Activated CD8-positive, alpha-beta memory T cell treated with anti-CD3 and anti-CD28 coated beads for 1 hour (primary cell): ENCODE measurements at regions not wholly inside any gene's neighbourhood (a gene's known extent, or its start where the extent isn't known, plus 50 kb on each side); places are given as distances from the start of the nearest gene placed in this dataset.
"Not testable (repeated sequence)": the region's sequence is repeated elsewhere in the genome, so short reads cannot be mapped to it uniquely, and the experiment has no call there.

Source experiments
- DNase-seq, 2 donors: peaks; one replicate each; pipeline ENCODE4 v3.0.0-alpha.2; 2020; ENCODE audit warnings: low read depth in 1 of 2; ENCODE audit errors: extremely low read depth in 1 of 2

DNA sequence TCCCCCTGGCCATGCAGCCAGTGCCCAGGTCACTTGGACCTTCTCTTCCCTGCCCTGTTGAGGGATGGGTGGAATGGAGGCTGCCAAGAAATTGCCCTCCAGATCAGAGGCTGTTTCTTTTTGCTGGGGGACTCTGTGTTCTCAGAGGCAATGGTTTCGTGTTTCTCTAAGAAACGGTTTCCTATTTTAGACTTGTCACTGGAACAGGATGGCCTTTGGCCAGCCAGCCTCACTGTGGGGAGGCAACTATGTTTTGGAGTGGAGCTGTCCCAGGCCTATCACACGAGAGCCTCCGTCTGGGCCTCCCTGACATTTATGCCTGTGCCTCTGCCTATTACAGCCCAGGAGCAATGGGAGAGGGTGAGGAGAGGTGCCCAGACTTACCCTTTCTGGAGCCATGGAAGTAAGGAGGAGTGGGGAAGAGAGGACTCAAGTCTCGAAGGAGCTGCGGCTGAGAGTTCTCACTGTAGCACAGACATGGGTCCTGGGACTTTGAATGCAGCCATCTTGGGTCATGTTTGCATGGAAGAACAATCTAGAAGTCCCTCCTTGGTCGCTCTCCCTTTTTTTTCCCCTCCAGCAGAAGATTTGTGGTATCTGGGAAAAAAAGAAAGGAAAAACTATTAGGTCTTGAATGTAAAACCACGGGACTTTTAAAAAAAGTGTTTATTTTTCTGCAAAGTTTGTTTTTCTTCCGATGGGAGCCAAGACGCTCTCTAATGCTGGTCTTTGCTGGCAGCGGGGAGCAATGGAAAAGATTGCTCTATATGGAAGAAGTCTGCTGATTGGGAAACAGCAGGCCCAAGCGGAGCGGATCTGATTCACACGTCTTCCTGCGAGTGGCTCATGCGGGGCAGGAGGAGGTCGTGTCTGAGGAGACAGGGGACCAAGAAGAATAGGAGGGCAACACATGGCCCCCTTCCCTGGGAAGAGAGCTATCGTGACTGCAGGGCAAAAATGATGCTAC is 219.2 kb downstream of the FOXD2 start:
- DNase-seq: no peak

DNA sequence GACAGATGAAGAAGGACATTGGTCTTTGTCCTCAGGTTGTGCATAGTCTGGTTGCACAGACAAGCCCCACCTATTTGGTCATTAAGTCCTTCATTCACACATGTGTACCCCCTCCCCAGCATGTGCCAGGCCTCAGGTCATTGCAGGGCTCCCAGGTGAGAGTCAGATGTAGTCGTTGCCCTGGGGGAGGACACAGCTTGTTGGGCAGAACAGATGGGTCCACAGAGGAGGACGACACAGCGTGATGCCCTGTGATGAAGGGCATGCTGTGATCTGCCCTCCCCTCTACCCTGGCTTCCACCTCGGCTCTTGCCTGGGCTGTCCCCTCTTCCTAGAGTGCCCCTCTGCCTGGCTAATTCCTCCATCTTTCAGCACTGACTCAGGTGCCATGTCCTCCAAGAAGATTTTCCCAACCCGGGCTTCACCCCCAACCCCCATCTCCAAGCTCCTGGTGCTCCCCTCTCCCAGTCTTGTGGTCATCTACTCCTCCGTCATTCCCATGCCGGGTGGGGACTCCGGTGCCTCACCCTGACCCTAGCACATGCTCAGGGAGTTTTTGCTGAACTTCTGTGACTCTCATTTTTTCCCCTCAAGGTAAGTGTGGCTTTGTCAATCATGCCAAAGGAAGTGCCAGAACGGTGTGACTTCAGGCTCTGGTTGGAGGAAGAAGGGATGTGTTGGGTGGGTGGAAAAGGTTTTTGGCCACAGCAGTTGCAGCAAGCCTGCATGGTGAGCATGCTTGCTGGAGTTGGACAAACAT is 220.5 kb downstream of the FOXD2 start:
- DNase-seq: no peak

DNA sequence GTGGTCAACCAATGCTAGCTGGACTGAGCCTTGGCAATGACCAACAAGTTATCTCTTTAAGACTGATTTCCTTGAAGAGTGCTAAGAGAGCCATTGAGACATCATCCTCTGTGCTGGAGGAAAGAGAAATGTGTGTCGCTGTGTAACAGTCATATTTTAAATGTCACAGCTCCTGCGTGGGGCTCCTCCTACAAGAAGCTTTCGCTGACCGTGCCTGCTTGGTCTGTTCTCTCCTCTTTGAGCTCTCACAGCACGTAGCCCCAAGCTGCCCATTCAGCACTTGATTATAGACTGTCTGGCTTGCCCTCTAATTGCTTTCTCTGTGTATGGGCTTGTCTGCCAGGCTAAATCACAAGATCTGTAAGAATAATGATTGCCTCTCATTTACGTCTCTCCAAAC is 221.3 kb downstream of the FOXD2 start:
- no peak for DNase-seq

DNA sequence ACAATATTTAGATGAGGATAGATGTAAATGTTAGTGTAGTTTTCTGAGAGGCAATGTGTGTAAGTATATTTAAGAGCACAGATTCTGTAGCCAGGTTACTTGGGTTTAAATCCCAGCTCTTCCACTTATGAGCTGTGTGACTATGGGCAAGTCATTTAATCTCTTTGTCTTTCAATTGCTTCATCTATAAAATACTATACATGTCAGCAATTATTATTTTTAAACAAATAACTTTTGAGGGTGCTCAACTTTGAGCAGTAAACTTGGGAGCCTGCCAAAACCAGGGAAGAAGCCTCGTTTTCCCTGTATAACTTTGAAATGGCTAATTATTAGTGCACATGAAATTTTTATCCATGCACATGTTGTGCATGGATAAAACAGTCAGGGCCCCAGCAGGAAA is 222.8 kb downstream of the FOXD2 start:
- DNase-seq: no peak

DNA sequence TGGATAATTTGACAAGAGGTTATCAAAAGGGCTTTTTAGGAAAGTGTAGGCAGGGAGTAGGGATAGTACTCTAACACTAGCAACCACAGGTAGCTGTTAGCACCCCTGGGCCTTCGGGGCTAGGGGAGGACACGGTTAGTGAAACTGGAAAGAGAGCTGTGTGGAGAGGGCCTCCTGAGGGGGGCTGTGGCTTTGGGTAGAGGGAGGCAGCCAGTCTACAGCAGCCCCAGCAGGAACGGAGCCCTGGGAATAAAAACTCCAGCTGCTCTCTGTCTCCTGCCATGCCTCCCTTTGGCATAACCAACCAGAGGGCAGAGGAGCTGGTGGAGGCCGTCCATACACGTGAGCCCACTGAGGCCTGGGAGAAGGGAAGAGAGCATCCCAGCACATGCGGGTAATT is 223.2 kb downstream of the FOXD2 start:
- no peak for DNase-seq

DNA sequence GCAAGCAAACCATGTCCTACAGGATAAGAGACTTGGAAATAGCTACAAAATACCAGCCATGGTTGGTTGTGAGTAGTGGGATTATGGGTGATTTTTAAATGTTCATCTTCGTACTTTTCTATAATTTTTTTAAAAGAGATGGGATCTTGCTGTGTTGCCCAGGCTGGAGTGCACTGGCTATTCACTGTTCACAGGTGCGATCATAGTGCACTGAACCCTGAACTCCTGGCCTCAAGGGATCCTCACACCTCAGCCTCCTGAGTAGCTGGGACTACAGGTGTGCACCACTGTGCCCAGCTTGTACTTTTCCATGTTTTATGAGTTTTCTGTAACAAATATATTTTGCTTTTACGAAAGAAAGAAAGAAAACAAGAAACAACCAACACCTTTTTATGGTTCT is 224.2 kb downstream of the FOXD2 start:
- DNase-seq: no peak

DNA sequence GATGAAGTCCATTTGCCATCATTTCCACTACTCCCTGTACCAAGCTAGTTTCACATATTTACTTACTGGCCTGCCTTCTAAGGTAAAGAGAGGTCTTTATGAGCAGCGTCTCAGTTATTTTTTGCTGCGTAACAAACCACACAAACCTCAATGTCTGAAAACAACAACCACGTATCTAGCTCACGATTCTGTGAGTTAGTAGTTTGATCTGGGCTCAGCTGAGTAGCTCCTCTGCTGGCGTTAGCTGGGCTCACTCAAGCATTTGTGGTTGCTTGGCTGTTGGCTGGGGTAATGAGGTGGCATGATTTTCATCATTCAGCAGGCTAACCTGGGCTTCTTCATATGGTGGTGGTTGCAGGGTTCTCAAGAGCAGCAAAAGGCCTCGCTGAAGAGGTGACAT is 225.4 kb downstream of the FOXD2 start:
- no peak for DNase-seq

DNA sequence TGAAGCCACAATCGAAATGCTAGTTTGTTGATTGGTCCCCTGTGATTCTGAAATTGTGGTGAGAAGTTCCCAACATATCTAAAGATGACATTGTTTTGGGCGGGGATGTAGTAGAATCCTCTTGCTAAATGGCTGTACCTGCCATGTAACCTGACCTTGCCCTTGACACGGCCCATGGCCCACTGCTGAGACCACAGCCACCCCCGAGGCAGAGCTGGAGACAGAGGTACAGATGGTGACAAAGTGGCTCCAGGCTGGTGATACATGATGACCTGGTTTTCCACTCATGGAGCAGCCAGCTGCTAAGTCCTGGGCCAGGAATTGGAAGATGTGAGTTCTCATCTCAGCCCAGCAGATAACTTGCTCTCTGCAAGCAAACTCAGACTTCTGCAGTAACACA is 226.5 kb downstream of the FOXD2 start:
- no peak for DNase-seq

DNA sequence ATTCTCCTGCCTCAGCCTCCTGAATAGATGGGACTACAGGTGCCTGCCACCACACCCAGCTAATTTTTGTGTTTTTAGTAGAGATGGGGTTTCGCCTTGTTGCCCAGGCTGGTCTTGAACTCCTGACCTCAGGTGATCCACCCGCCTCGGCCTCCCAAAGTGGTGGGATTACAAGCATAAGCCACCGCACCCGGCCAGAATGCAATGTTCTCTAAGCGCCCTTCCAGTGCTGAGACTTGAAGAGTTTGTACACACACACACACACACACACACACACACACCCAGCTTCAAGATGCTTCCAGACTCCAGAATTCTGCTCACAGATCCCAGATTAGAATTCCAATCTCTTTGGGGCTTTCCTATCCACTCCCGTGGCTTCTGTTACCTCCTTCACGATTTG is 227.1 kb downstream of the FOXD2 start:
- not testable (repeated sequence) for DNase-seq

DNA sequence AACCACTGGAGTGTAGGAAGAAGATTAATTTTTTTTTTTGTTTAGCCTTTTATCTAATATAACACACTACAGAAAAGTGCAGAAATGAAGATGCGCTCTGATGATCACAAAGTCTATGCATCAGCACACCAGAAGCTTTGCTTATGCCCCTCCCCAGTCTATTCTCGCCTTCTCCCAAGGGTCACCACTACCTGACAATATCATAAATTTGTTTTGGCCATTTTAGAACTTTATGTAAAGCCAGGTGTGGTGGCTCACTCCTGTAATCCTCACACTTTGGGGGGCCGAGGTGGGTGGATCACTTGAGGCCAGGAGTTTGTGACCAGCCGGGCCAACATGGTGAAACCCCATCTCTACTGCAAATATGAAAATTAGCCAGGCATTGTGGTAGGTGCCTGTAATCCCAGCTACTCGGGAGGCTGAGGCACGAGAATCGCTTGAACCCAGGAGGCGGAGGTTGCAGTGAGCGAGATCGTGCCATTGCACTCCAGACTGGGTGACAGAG is 231.3 kb downstream of the FOXD2 start:
- DNase-seq: no peak

DNA sequence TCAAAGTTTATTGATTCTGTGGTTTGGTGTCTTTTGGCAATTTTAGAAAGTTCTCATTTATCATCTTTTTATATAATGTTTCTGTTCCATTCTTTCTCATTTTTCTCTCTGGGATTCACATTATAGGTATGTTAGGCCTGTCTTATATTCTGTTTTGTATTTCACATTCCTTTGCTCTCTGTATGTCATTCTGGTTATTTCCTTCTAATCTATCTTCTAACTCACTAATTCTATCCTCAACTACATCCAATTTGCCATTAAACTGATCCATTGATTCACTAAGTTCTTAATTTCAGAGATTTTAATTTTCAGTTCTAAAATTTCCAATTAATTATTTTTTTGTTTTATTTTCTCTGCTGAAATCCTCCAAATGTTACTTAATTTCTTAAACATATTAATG is 234.8 kb downstream of the FOXD2 start:
- no peak for DNase-seq

DNA sequence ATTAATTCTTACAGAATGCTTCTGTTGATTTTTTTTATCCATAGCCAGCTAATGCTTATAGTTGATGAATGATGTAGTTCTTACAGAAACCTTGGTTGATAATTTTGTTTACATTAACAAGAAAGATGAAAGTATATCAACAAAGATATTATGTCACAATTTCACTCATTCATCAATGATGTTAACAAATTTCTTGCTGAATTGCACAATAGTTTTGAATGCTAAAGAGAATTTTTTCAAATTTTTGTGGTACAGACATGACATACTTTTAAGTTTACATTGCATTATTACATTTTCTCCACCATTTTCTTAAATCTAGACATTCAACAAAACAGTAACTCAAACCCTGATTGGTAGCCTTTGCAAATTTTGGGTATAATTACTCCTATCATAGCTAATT is 236.3 kb downstream of the FOXD2 start:
- DNase-seq: no peak

DNA sequence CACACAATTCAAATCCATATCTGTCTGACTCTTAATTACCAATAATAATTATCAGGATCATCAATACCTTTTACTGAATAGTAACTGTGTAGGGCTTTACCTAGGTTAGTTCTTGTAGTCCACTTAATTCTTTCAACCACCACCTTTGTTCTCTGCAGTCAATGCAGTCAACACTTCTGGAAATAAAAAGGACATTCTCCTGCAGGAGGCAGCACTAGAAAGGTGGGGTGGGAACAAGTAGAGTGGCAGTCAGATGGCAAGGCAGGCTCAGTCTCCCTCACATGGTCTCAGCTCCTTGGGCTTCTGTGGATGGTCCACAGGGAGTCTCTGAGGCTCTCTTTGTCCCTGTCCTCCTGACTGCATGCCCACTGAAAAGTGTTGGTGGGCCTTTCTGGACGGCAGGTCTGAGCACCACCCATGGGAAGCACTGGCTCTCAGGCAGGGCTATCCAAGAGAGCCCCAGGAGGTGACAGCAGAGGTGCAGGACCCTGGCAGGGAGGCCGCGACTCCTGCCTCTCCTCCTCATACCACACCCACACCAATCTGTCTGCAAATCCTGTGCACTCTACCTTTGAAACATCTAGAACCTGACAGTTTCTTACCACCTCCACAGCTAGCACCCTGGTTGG is 237.3 kb downstream of the FOXD2 start:
- DNase-seq: no peak

DNA sequence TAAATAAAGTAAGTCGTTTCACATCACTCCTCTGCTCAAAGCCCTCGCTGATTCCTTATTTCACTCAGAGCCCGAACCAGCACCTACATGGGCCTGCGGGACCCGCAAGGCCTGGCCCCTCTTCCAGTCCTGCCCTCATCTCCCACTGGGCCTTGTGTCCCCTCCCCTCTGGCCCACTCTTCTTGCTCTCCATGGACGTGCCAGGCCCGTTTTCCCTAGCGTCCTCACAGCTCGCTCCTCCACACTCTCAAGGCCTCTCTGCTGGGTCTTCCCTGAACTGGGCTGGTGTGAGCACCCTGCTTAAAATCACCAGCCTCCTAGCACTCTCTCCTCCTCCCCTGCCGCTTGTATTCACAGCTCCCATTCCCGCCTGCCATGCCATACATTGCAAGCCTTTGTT is 237.9 kb downstream of the FOXD2 start:
- no peak for DNase-seq

DNA sequence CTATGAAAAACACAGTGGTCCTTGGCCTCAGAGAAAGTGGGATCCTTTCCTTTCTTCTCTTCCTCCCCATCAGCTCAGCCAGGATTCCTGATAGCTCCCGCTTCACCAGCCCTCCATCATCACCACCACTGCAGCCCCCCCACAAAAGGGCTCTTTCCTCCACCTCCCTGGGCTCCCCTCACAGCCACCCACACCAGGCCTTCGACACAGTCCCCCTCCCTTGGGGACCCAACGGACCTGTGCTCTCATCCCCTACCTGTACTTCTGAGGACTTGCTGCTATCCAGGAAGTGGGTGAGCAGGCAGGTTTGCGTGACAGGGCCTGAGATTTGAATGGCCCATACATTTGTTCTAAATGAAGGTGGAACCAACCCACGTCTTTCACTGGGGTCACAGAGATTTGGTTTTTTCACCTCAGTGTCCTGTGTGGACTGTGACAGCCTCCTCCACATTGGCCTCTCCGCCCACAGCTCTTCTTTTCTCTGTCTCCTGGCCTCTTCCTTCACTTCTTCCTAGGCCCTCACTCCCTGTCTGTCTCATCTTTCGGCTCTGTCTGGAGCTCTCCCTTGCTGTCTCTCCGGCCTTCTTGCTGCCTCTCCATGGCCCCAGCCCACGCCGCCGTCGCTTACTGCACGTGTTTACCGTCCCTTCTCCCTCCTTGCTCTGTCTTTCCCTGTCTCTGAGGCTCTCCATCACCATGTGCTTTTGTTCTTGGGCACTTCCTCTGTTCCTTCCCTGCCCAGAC is 238.6 kb downstream of the FOXD2 start:
- no peak for DNase-seq

DNA sequence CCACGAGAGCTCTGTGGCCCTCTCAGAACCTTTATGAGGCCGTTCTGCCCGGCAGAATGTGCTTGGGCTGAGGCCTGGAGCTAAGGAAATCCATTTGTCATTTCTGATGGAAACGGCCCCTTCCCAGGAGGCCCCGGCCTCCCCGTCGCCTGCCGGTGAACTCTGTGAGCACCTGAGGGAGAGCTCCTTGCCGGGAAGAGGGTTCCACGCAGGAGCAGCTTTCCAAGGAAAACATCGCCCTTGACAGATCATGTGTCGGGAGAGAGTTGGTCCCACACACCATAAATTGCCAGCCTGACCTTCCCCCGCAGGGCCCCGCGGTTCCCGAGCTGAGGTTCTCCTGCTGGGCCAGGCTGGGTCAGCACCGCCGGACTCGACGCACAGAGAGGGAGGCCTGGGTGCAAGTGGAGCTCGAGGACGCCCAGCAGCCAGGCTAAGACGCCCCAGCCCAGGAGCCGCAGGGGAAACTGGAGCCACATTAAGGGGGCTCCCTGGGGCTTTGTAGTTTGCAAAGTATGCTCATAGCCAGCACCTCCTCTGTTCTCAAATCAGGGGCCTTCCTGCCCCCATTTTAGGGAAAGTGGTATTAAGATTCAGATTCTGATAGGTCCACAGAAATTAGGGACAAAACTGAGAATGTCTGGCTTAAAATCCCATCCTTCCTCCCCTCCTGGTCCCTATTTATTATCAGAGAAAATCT is 239.5 kb downstream of the FOXD2 start:
- no peak for DNase-seq

DNA sequence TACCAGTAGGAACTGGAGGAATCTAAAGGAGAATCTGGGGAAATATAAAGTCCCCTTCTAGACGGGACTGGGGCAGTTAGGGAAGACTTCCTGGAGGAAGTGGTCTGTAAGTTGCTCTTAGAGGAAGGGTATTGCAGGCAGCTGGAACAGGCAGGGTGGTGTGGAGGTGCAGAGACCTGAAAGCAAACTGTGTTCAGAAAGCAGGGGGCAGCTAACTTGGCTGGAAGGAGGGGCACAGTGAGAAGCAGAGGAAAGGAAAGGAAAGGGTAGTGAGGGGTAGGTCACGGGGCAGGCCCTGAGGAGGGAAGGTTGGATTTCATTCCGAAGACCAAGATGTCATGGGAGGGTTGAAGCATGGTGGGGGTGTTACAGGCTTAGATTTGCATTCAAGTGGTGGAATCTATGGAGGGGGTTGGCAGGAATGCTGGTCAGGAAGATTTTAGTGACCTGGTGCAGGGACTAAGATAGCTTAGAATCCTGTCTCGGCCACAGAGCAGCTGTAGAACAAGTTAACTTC is 240.7 kb downstream of the FOXD2 start:
- DNase-seq: no peak

DNA sequence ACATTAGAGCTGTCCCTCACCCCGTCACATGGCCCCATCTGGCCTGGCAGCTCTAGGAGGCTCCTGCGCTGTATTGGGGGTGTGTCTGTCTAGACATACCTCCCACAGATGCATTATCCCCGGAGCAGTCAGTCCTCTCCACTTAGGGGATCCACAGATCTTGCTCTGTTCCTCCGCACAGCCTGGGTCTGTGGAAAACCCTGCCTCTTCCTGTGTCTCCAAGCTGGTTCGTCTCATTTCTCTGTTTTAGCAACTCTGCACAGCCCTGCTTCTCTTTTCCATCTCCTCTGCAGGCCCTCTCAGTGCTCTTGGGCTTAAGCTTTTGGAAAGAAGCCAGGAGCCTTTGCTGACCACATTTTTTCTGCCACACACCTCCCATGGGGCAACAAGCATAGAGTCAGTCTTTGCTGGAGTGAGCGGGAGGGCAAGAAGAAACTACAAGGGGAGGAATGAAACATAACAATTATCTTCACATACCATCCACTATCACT is 241.5 kb downstream of the FOXD2 start:
- no peak for DNase-seq

DNA sequence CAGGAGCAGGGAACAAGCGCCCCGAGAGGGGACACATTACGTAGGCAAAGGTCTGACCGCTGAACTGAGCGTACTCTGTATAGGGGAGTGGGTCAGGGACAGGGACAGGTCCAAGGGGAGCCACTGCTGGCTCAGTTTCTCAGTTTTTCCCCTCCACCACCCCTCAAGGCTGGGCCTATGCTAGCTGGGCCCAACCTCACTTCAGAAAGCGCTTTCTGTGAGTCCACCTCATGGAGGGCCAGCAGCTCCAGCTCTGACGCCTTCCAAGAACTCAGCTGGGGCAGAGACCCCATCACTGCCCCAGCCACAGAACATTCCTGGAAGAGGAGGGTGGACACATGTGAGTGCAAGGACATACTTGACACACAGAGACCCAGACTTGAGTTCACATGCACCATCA is 242.0 kb downstream of the FOXD2 start:
- no peak for DNase-seq
